Loucy (cell line): ENCODE measurements at regions not wholly inside any gene's neighbourhood (a gene's known extent, or its start where the extent isn't known, plus 50 kb on each side); places are given as distances from the start of the nearest gene placed in this dataset.

Source experiments
- H2AFZ ChIP-seq: fragments of 200-600 bp; sonication (generic); 2 replicates; pipeline ENCODE4 v1.6.0; 2016; ENCODE audit warnings: antibody characterized with exemption, mild to moderate bottlenecking, low read length, moderate library complexity
- H3F3A ChIP-seq: fragments of 200-600 bp; 2 replicates; pipeline ENCODE4 v1.6.0; 2016; ENCODE audit warnings: antibody characterized with exemption, low read depth, mild to moderate bottlenecking
- H3K27me3 ChIP-seq: fragments of 200-600 bp; sonication (generic); 2 replicates; pipeline ENCODE4 v1.6.1; 2014; ENCODE audit warnings: low read length, mild to moderate bottlenecking; ENCODE audit not compliant: insufficient read depth, poor library complexity, severe bottlenecking
- H3K36me3 ChIP-seq: fragments of 200-600 bp; sonication (generic); 2 replicates; pipeline ENCODE4 v1.6.1; 2016; ENCODE audit warnings: low read length; ENCODE audit not compliant: insufficient read depth
- H3K4me1 ChIP-seq: fragments of 200-600 bp; sonication (generic); 2 replicates; pipeline ENCODE4 v1.5.1; 2014; ENCODE audit warnings: low read length, mild to moderate bottlenecking; ENCODE audit not compliant: insufficient read depth, poor library complexity, severe bottlenecking
- H3K4me2 ChIP-seq: fragments of 200-600 bp; sonication (generic); 2 replicates; pipeline ENCODE4 v1.6.0; 2014; ENCODE audit warnings: antibody characterized with exemption, low read length, low read depth, mild to moderate bottlenecking; ENCODE audit not compliant: poor library complexity, severe bottlenecking
- H3K4me3 ChIP-seq: fragments of 200-600 bp; sonication (generic); 2 replicates; pipeline ENCODE4 v1.5.1; 2014; ENCODE audit warnings: low read length, mild to moderate bottlenecking, mixed read lengths; ENCODE audit not compliant: poor library complexity, severe bottlenecking
- H3K79me2 ChIP-seq: fragments of 200-600 bp; sonication (generic); 2 replicates; pipeline ENCODE4 v1.6.1; 2014; ENCODE audit warnings: low read length; ENCODE audit not compliant: insufficient read depth
- H3K9ac ChIP-seq: fragments of 200-600 bp; sonication (generic); 2 replicates; pipeline ENCODE4 v1.6.0; 2014; ENCODE audit warnings: mild to moderate bottlenecking, low read depth, low read length, moderate library complexity; ENCODE audit not compliant: poor library complexity, severe bottlenecking
- H3K9me2 ChIP-seq: fragments of 200-600 bp; sonication (generic); replicated peaks from 2 replicates; pipeline ENCODE4 v1.6.1; 2016; ENCODE audit warnings: low read depth, low read length, mixed read lengths
- H3K9me3 ChIP-seq: fragments of 200-600 bp; sonication (generic); 2 replicates; pipeline ENCODE4 v1.6.1; 2014; ENCODE audit warnings: mild to moderate bottlenecking, antibody characterized with exemption, low read length, low read depth; ENCODE audit not compliant: insufficient read depth
- H4K20me1 ChIP-seq: fragments of 200-600 bp; sonication (generic); 2 replicates; pipeline ENCODE4 v1.6.0; 2014; ENCODE audit warnings: antibody characterized with exemption, low read length, mild to moderate bottlenecking; ENCODE audit not compliant: insufficient read depth, poor library complexity, severe bottlenecking
- CTCF ChIP-seq: fragments of 200-600 bp; sonication (generic); conservative IDR thresholded peaks from 2 replicates; pipeline ENCODE4 v1.5.1; 2014; ENCODE audit warnings: mild to moderate bottlenecking, antibody characterized with exemption, low read length
- EZH2phosphoT487 ChIP-seq: fragments of 200-600 bp; IDR thresholded peaks from 2 replicates; pipeline ENCODE4 v1.6.1; 2018; ENCODE audit warnings: antibody characterized with exemption, mild to moderate bottlenecking, moderate library complexity, borderline replicate concordance

DNA sequence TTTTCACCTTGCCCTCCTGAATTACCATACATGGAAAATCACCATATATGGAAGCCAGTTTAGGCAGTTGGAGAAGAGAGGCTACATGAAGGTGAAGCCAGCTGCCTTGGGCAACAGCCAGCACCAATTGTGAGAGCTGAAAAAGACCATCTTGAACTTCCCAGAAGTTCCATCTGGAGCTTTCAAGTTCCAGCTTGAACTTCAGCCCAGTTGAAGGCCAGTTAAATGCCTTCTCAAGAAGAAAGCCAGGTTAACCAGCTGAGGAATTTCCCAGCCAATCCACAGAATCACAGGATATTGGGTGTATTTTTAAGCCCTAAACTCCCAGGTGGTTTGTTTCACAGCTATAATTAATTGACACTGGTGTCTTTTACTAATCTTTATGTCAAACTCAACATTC is 713.6 kb upstream of the MIR17HG start:
- Histone ChIP-seq H3K9ac (no peak overlapping the region), H3K9me2 (no peaks in the 10 kb centered on the region), H3K36me3 (no peaks in the 10 kb centered on the region), H3K4me3 (no peak overlapping the region), H3K27me3 (no peaks in the 10 kb centered on the region), H3K4me2 (no peak overlapping the region), H3K4me1 (no peaks in the 10 kb centered on the region), H2AFZ (no peak overlapping the region), H3K79me2 (no peaks in the 10 kb centered on the region), H3K9me3 (no peaks in the 10 kb centered on the region), H4K20me1 (no peaks in the 10 kb centered on the region), H3F3A (no peaks in the 10 kb centered on the region)
- TF ChIP-seq CTCF (no peak), EZH2phosphoT487 (no peak)

- H3K79me2 ChIP-seq: no peaks in the 10 kb centered on the region
- H3K4me1 ChIP-seq: no peaks in the 10 kb centered on the region
- H2AFZ ChIP-seq: no peak overlapping the region
- H3K27me3 ChIP-seq: no peaks in the 10 kb centered on the region
- no peaks in the 10 kb centered on the region for H4K20me1 ChIP-seq
- no peaks in the 10 kb centered on the region for H3F3A ChIP-seq
- no peaks in the 10 kb centered on the region for H3K36me3 ChIP-seq
- no peak overlapping the region for H3K4me3 ChIP-seq
- no peak overlapping the region for H3K4me2 ChIP-seq
- TF ChIP-seq CTCF: no peak
- no peak for TF ChIP-seq EZH2phosphoT487
- no peaks in the 10 kb centered on the region for H3K9me2 ChIP-seq
- no peak overlapping the region for H3K9ac ChIP-seq
- H3K9me3 ChIP-seq: no peaks in the 10 kb centered on the region
Observed at GRCh38 chr13:90640976-90641375, 706.5 kb upstream of the MIR17HG start.

DNA sequence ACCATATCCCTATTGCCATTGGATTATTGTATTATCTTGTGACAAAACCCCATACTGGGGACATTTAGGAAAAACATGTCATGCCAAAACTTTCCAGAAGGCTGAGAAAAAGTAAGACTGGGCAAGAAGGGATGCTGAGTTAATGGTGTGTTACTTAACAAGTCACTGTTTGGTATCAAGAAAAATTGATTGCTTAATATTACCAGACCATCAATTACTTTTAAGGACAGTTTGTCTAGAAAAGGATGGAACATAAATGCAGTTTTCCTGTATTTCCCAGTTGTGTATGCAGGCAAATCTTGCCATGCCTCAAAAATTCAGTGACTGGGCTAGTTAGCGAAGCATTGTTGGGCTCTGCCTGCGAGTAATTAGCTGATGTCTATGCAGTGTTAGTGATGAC is 705.6 kb upstream of the MIR17HG start:
- Histone ChIP-seq H3K36me3 (no peaks in the 10 kb centered on the region), H2AFZ (no peak overlapping the region), H4K20me1 (no peaks in the 10 kb centered on the region), H3K9me2 (no peaks in the 10 kb centered on the region), H3K4me1 (no peaks in the 10 kb centered on the region), H3K9me3 (no peaks in the 10 kb centered on the region), H3K27me3 (no peaks in the 10 kb centered on the region), H3K4me3 (no peak overlapping the region), H3K9ac (no peak overlapping the region), H3K4me2 (no peak overlapping the region), H3F3A (no peaks in the 10 kb centered on the region), H3K79me2 (no peaks in the 10 kb centered on the region)
- TF ChIP-seq EZH2phosphoT487: no peak
- TF ChIP-seq CTCF: no peak
